H9 (cell line): ENCODE measurements at regions not wholly inside any gene's neighbourhood (a gene's known extent, or its start where the extent isn't known, plus 50 kb on each side); places are given as distances from the start of the nearest gene placed in this dataset.
A peak's percentile ranks its signal among the peaks of the same experiment; 100 is the strongest.

Experiments used
- DNase-seq: peaks from one replicate; pipeline ENCODE4 v3.0.0-alpha.2; 2017
- H2AFZ ChIP-seq: one replicate; pipeline ENCODE4 v1.6.1; 2013; ENCODE audit warnings: mild to moderate bottlenecking, low read length, control low read depth, moderate library complexity
- H2AK5ac ChIP-seq: 2 replicates; pipeline ENCODE4 v1.6.1; 2013; ENCODE audit warnings: low read length, control low read depth, mixed read lengths; ENCODE audit not compliant: insufficient read length
- H2BK120ac ChIP-seq: one replicate; pipeline ENCODE4 v1.6.1; 2013; ENCODE audit warnings: low read depth, mild to moderate bottlenecking, low read length, control low read depth, inconsistent platforms; ENCODE audit not compliant: poor library complexity, severe bottlenecking
- H2BK12ac ChIP-seq: 2 replicates; pipeline ENCODE4 v1.6.1; 2013; ENCODE audit warnings: low read length, control low read depth, mixed read lengths, low read depth; ENCODE audit not compliant: insufficient read length
- H2BK15ac ChIP-seq: 2 replicates; pipeline ENCODE4 v1.6.1; 2013; ENCODE audit warnings: low read depth, low read length, control low read depth
- H2BK20ac ChIP-seq: one replicate; pipeline ENCODE4 v1.6.1; 2013; ENCODE audit warnings: low read depth, mild to moderate bottlenecking, low read length, control low read depth, inconsistent platforms; ENCODE audit not compliant: poor library complexity, severe bottlenecking
- H2BK5ac ChIP-seq: 2 replicates; pipeline ENCODE4 v1.6.1; 2013; ENCODE audit warnings: low read length, control low read depth, mixed read lengths; ENCODE audit not compliant: insufficient read length
- H3K14ac ChIP-seq: 2 replicates; pipeline ENCODE4 v1.6.1; 2013; ENCODE audit warnings: low read length, control low read depth; ENCODE audit not compliant: insufficient read depth
- H3K18ac ChIP-seq: 2 replicates; pipeline ENCODE4 v1.6.1; 2013; ENCODE audit warnings: low read depth, mild to moderate bottlenecking, mixed read lengths, low read length, control low read depth; ENCODE audit not compliant: insufficient read length
- H3K23ac ChIP-seq: 2 replicates; pipeline ENCODE4 v1.6.1; 2013; ENCODE audit warnings: low read length, control low read depth, mixed read lengths, low read depth; ENCODE audit not compliant: insufficient read length
- H3K23me2 ChIP-seq: 2 replicates; pipeline ENCODE4 v1.6.1; 2013; ENCODE audit warnings: low read depth, mild to moderate bottlenecking, mixed read lengths, low read length, control low read depth; ENCODE audit not compliant: insufficient read length, poor library complexity, severe bottlenecking
- H3K27ac ChIP-seq: 2 replicates; pipeline ENCODE4 v1.5.1; 2013; ENCODE audit warnings: low read length, control low read depth, mixed read lengths, low read depth; ENCODE audit not compliant: insufficient read length
- H3K27me3 ChIP-seq: 2 replicates; pipeline ENCODE4 v1.6.1; 2013; ENCODE audit warnings: low read length, control low read depth, inconsistent platforms; ENCODE audit not compliant: insufficient read depth
- H3K4ac ChIP-seq: 2 replicates; pipeline ENCODE4 v1.6.1; 2013; ENCODE audit warnings: low read depth, mild to moderate bottlenecking, control low read depth, inconsistent platforms, low read length, moderate library complexity
- H3K4me1 ChIP-seq: 2 replicates; pipeline ENCODE4 v1.6.1; 2013; ENCODE audit warnings: low read length, control low read depth, inconsistent platforms; ENCODE audit not compliant: insufficient read depth
- H3K4me2 ChIP-seq: 2 replicates; pipeline ENCODE4 v1.6.1; 2013; ENCODE audit warnings: low read length, control low read depth, mixed read lengths; ENCODE audit not compliant: insufficient read length, insufficient read depth
- H3K56ac ChIP-seq: 2 replicates; pipeline ENCODE4 v1.6.1; 2013; ENCODE audit warnings: low read depth, mild to moderate bottlenecking, mixed read lengths, low read length, control low read depth; ENCODE audit not compliant: insufficient read length
- H3K79me1 ChIP-seq: 2 replicates; pipeline ENCODE4 v1.6.1; 2013; ENCODE audit warnings: low read depth, mild to moderate bottlenecking, moderate library complexity, low read length, control low read depth, inconsistent platforms; ENCODE audit not compliant: insufficient read depth, poor library complexity, severe bottlenecking
- H3K79me2 ChIP-seq: 2 replicates; pipeline ENCODE4 v1.6.1; 2013; ENCODE audit warnings: low read length, control low read depth, inconsistent platforms; ENCODE audit not compliant: insufficient read depth
- H3K9ac ChIP-seq: 2 replicates; pipeline ENCODE4 v1.6.1; 2013; ENCODE audit warnings: low read length, control low read depth, mixed read lengths; ENCODE audit not compliant: insufficient read length; ENCODE audit errors: extremely low read depth
- H3K9me3 ChIP-seq: one replicate; pipeline ENCODE4 v1.6.1; 2013; ENCODE audit warnings: low read depth, low read length, inconsistent platforms; ENCODE audit not compliant: control insufficient read depth
- H3T11ph ChIP-seq: one replicate; pipeline ENCODE4 v1.6.1; 2013; ENCODE audit warnings: mild to moderate bottlenecking, low read length, control low read depth, inconsistent platforms
- H4K20me1 ChIP-seq: one replicate; pipeline ENCODE4 v1.6.1; 2013; ENCODE audit not compliant: control insufficient read depth, insufficient read length, insufficient read depth
- H4K5ac ChIP-seq: 2 replicates; pipeline ENCODE4 v1.6.1; 2013; ENCODE audit warnings: low read depth, mild to moderate bottlenecking, mixed read lengths, low read length, control low read depth; ENCODE audit not compliant: insufficient read length
- H4K8ac ChIP-seq: replicated peaks from 2 replicates; pipeline ENCODE4 v1.6.1; 2013; ENCODE audit warnings: low read length, control low read depth, mixed read lengths, low read depth; ENCODE audit not compliant: insufficient read length
- H4K91ac ChIP-seq: 2 replicates; pipeline ENCODE4 v1.6.1; 2013; ENCODE audit warnings: low read depth, mild to moderate bottlenecking, moderate library complexity, mixed read lengths, low read length, control low read depth; ENCODE audit not compliant: insufficient read length
- H3K27ac Mint-ChIP-seq, 3 experiments: 2 replicates in 2 of 3; 3 replicates in 1 of 3; pipeline ENCODE4 v1.8.0; 2020 to 2021; ENCODE audit warnings: mixed read lengths in 3 of 3, mild to moderate bottlenecking in 1 of 3, moderate library complexity in 1 of 3
- H3K27me3 Mint-ChIP-seq: 2 replicates; pipeline ENCODE4 v1.8.0; 2021; ENCODE audit warnings: low read depth, mild to moderate bottlenecking, moderate library complexity, mixed read lengths
- H3K36me3 Mint-ChIP-seq, 3 experiments: 2 replicates in 2 of 3; 3 replicates in 1 of 3; pipeline ENCODE4 v1.8.0; 2020 to 2021; ENCODE audit warnings: low read depth in 3 of 3, mixed read lengths in 3 of 3; ENCODE audit not compliant: insufficient read depth in 1 of 3
- H3K4me1 Mint-ChIP-seq, 2 experiments: 2 replicates each; pipeline ENCODE4 v1.8.0; 2020; ENCODE audit warnings: mixed read lengths in 2 of 2
- H3K4me3 Mint-ChIP-seq, 2 experiments: 2 replicates in 1 of 2; 3 replicates in 1 of 2; pipeline ENCODE4 v1.8.0; 2020 to 2021; ENCODE audit warnings: mild to moderate bottlenecking in 2 of 2, mixed read lengths in 2 of 2, moderate library complexity in 1 of 2
- H3K9me3 Mint-ChIP-seq, 2 experiments: 2 replicates in 1 of 2; 3 replicates in 1 of 2; pipeline ENCODE4 v1.8.0; 2020; ENCODE audit warnings: mild to moderate bottlenecking in 2 of 2, mixed read lengths in 2 of 2, moderate library complexity in 1 of 2
- WGBS: extraction: QIAGEN DNeasy Blood & Tissue Kit; methylation state at CpG from one replicate; pipeline ENCODE4 v1.1.7; 2013; ENCODE audit warnings: missing lambda C conversion rate, low lambda C conversion rate, mixed read lengths; ENCODE audit not compliant: insufficient read length; ENCODE audit errors: extremely low coverage; 5-methylcytosine and 5-hydroxymethylcytosine counted together
- TF ChIP-seq, protein P1 (sequence below): fragments of 200-600 bp; sonication (generic); conservative IDR thresholded peaks from 3 replicates; pipeline ENCODE4 v1.8.0; 2021; ENCODE audit warnings: antibody characterized with exemption, mild to moderate bottlenecking

DNA sequence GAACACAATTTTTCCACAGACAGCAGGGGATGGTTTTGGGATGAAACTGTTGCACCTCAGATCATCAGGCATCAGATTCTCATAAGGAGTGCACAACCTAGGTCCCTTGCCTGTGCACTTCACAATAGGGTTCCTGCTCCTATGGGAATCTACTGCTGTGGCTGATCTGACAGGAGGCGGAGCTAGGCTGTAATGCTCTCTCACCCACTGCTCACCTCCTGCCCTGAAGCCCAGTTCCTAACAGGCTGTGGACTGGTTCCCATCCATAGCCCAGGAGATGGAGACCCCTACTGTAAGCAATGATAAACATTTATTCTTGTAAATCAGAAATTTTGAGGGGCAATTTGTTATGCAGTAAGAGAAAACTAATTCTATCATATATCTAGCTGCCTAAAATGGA lies 1234.7 kb downstream of the SLITRK1 start:
- H3K14ac ChIP-seq = no peak overlapping the region
- no peak overlapping the region for H3K27ac ChIP-seq
- H2BK20ac ChIP-seq = no peak overlapping the region
- H3K36me3 Mint-ChIP-seq = no peaks in the 10 kb centered on the region
- no peak overlapping the region for H2AK5ac ChIP-seq
- peak; percentile 43 for DNase-seq
- H3K56ac ChIP-seq = no peak overlapping the region
- H3K23me2 ChIP-seq = no peaks in the 10 kb centered on the region
- H3K23ac ChIP-seq = no peak overlapping the region
- no peak overlapping the region for H2BK120ac ChIP-seq
- no peaks in the 10 kb centered on the region for H3K79me2 ChIP-seq
- no peak overlapping the region for H3K4me2 ChIP-seq
- no peaks in the 10 kb centered on the region for H3K27me3 Mint-ChIP-seq
- H3K27ac Mint-ChIP-seq = no peak overlapping the region
- H2BK15ac ChIP-seq = no peak overlapping the region
- no peaks in the 10 kb centered on the region for H3K9me3 Mint-ChIP-seq
- H3T11ph ChIP-seq = no peak overlapping the region
- H2AFZ ChIP-seq = no peak overlapping the region
- H2BK5ac ChIP-seq = no peak overlapping the region
- no peaks in the 10 kb centered on the region for H3K4me1 Mint-ChIP-seq
- H4K5ac ChIP-seq = no peak overlapping the region
- H2BK12ac ChIP-seq = no peak overlapping the region
- H3K27me3 ChIP-seq = no peaks in the 10 kb centered on the region
- TF ChIP-seq, protein P1, sequence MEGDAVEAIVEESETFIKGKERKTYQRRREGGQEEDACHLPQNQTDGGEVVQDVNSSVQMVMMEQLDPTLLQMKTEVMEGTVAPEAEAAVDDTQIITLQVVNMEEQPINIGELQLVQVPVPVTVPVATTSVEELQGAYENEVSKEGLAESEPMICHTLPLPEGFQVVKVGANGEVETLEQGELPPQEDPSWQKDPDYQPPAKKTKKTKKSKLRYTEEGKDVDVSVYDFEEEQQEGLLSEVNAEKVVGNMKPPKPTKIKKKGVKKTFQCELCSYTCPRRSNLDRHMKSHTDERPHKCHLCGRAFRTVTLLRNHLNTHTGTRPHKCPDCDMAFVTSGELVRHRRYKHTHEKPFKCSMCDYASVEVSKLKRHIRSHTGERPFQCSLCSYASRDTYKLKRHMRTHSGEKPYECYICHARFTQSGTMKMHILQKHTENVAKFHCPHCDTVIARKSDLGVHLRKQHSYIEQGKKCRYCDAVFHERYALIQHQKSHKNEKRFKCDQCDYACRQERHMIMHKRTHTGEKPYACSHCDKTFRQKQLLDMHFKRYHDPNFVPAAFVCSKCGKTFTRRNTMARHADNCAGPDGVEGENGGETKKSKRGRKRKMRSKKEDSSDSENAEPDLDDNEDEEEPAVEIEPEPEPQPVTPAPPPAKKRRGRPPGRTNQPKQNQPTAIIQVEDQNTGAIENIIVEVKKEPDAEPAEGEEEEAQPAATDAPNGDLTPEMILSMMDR = no peak; the same call in 2 of the 3 replicates
- H3K4ac ChIP-seq = no peak overlapping the region
- no peak overlapping the region for H3K9ac ChIP-seq
- H3K79me1 ChIP-seq = no peaks in the 10 kb centered on the region
- no peaks in the 10 kb centered on the region for H3K4me1 ChIP-seq
- no peaks in the 10 kb centered on the region for H4K20me1 ChIP-seq
- no peak overlapping the region for H3K18ac ChIP-seq
- no peak overlapping the region for H3K4me3 Mint-ChIP-seq
- H4K91ac ChIP-seq = no peak overlapping the region
- H4K8ac ChIP-seq = no peak overlapping the region
- no peaks in the 10 kb centered on the region for H3K9me3 ChIP-seq
- no CpG with 5 or more reads among the region's 1 CpG for WGBS
